ENCODE measurements at regions not wholly inside any gene's neighbourhood (a gene's known extent, or its start where the extent isn't known, plus 50 kb on each side); places are given as distances from the start of the nearest gene placed in this dataset.

- TF ChIP-seq ZBTB49 (CRISPR knock-in tag; IDR thresholded peaks at IDR 0.05; ENCODE audit: borderline replicate concordance) (no peak), NR2F6 (IDR thresholded peaks at IDR 0.05) (peak; percentile 54; the same call in 1 of the 2 replicates), NR2F6 (CRISPR knock-in tag; IDR thresholded peaks at IDR 0.05) (peak; percentile 91), ZSCAN29 (CRISPR knock-in tag; conservative IDR thresholded peaks at IDR 0.05) (0 out of 2 replicates have a peak, but pooled peaks have one; percentile 36), ZNF543 (CRISPR knock-in tag; IDR thresholded peaks at IDR 0.05) (0 out of 2 replicates have a peak, but pooled peaks have one; percentile 29), NR0B2 (CRISPR knock-in tag; IDR thresholded peaks at IDR 0.05) (peak; percentile 57; the same call in 1 of the 2 replicates), MXD1 (CRISPR knock-in tag; IDR thresholded peaks at IDR 0.05) (peak; percentile 73; the same call in 1 of the 2 replicates), ZNF580 (CRISPR knock-in tag; IDR thresholded peaks at IDR 0.05; ENCODE audit: borderline replicate concordance, low read depth) (peak; percentile 45; the same call in 1 of the 2 replicates), KDM1A (CRISPR knock-in tag; IDR thresholded peaks at IDR 0.05) (peak; percentile 52; the same call in 1 of the 2 replicates), ZNF121 (CRISPR knock-in tag; IDR thresholded peaks at IDR 0.05) (peak; percentile 57; the same call in 1 of the 2 replicates), ZNF790 (CRISPR knock-in tag; IDR thresholded peaks at IDR 0.05; ENCODE audit: borderline replicate concordance) (no peak), CBFB (CRISPR knock-in tag; IDR thresholded peaks at IDR 0.05) (no peak), NFE2 (CRISPR knock-in tag; IDR thresholded peaks at IDR 0.05) (no peak), TFDP2 (CRISPR knock-in tag; IDR thresholded peaks at IDR 0.05) (peak; percentile 52; the same call in 1 of the 2 replicates), ATF3 (CRISPR knock-in tag; IDR thresholded peaks at IDR 0.05) (0 out of 2 replicates have a peak, but pooled peaks have one; percentile 53), RXRB (CRISPR knock-in tag; IDR thresholded peaks at IDR 0.05; ENCODE audit: borderline replicate concordance) (peak; percentile 81), ZNF678 (CRISPR knock-in tag; IDR thresholded peaks at IDR 0.05) (no peak), ZNF230 (CRISPR knock-in tag; IDR thresholded peaks at IDR 0.05) (peak; percentile 58; the same call in 1 of the 2 replicates), ZNF263 (CRISPR knock-in tag; IDR thresholded peaks at IDR 0.05) (peak; percentile 73), GATAD2A (CRISPR knock-in tag; IDR thresholded peaks at IDR 0.05) (peak; percentile 68), ARID5B (CRISPR knock-in tag; IDR thresholded peaks at IDR 0.05) (peak; percentile 70)
Observed at GRCh38 chr6:43887340-43887858, 117.4 kb downstream of the VEGFA start (continued).
